HG03060 (cell line): ENCODE measurements at regions not wholly inside any gene's neighbourhood (a gene's known extent, or its start where the extent isn't known, plus 50 kb on each side); places are given as distances from the start of the nearest gene placed in this dataset.

Experiments used
- ATAC-seq: cut with Tn5 transposase; IDR thresholded peaks from one replicate; pipeline ENCODE4 v1.9.1; 2021; ENCODE audit warnings: low read depth, moderate number of reproducible peaks; ENCODE audit not compliant: unreplicated experiment

DNA sequence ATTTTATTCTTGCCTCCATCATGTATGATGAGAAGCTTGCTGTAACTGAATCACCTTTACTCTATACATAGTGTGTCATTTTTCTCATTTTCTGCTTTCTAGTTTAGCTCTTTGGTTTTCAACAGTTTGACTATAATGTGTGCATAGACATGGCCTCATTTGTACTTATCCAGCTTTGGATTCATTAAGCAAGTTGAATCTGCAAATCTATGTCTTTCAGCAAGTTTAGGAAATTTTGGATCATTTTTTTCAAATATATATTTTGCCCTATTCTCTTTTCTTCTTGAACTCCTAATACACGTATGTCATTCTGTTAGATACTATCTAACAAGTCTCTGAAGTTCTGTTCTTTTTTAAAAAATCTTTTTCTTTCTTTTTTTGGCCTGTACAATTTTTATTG is 57.8 kb downstream of the PRLHR start:
- ATAC-seq: no peak

DNA sequence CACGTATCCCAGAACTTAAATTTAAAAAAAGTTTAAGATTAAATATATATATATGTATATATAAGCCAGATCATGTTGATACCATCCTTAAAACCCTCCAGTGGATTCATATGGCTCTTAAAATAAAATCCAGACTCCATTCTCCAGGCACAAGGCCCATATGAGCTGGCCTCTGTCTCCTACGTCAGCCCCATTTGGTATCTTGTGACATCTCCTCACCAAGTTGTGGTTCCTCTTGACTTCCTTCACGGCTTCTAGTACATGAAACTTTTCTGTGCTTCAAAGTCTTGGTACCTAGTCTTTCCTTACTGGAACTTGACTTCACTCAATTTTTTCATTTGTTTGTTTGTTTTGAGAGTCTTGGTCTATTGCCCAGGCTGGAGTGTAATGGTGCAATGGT is 61.3 kb downstream of the PRLHR start:
- no peak for ATAC-seq

DNA sequence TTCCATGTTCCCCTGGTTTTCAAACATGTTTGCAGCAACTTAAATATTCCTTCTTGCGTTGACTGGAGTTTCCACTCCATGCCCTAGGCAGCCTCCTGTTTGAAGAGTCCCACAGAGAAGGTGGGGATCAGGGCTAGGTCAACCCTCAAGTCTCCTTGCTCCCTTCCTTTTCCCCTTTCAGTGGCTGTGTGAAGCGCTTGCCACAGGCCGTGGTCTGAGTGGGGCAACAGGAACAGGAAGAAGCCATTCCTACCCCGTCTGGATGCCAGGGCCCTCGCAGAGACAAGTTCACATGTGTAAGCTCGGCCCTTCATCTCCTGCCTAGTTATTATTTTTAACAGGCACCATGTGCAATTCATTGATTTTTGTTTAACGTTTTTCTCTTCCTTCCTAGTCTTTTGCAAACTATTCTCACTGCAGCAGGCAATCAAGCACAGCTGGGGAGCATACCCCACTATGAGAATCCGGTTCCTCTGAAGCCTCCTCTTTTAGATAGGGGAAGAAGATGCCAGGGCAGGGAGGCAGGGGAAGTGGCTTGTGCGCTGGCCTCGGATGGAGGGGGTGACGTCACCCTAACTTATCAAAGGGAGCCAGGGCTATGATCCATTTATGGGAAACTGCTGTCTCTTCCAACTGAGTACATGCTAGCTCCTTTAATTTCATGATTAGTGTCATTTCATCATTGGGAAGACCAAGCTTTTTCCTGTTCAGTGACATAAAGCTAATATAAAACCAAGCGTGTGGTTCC is 64.2 kb downstream of the PRLHR start:
- ATAC-seq: no peak

DNA sequence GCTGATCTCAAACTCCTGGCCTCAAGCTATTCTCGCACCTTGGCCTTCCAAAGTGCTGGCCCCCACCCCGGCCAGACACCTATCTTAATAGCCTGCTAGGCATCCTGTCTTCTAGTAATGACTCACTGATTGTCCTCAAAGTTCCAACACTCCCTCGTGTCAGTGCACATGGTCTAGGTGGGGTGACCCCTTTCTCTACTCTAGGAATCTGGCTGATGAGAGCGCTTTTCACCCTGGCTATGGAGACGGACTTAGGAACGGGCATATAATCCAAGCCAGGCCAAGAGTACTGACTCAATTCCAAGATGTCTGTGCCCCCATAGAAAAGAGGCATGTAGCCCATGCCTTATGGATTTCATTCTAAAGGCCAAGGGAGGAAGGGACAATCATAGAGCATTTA is 67.0 kb downstream of the PRLHR start:
- ATAC-seq: no peak

DNA sequence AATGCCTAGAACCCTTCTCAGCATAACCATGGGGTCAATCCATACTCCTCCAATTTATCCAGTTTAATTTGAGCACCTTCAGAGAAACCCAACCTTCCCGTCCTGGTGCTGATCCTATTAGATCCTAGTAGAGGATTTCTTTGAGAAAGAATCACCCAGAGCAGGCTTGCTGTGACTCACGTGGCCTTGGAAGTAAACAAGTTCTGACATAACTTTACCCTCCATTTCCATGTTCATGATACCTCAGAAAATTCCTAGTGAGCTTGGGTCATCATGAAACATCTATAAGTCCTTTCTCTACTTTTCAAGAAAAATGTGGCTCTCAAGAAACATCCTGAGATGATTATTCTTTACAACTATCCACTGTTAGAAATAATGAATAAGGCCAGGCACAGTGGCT is 71.7 kb downstream of the PRLHR start:
- no peak for ATAC-seq

DNA sequence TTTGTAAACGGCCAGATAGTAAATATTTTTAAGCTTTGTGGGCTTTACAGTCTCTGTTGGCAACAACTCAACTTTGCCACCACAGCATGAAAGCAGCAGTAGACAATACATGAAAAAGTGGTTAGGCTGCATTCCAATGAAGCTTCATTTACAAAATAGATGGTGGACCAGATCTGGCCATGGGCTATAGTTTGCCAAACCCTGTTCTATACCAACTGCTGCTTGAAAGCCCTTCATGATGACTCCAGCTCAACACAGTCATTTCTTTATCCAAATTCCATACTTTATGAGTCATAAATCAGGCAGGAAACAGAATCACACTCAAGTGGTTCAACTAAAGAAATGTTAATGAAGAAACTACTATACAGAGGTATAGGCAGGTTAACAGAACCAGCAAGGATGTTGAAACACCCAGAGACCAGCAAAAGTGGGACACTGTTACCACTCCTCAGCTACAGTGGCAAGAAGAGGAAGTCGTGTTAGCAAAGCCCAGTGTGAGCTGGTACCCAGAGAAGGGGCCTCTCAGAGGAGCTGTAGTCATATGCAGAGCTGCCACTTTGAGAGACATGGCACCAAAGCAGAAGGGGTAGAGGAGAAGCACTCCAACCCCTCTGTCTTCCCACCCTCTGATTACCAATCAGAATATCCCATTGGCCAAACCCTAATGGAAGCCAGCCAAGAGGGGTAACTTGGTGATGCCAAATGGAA is 72.5 kb downstream of the PRLHR start:
- ATAC-seq: no peak

DNA sequence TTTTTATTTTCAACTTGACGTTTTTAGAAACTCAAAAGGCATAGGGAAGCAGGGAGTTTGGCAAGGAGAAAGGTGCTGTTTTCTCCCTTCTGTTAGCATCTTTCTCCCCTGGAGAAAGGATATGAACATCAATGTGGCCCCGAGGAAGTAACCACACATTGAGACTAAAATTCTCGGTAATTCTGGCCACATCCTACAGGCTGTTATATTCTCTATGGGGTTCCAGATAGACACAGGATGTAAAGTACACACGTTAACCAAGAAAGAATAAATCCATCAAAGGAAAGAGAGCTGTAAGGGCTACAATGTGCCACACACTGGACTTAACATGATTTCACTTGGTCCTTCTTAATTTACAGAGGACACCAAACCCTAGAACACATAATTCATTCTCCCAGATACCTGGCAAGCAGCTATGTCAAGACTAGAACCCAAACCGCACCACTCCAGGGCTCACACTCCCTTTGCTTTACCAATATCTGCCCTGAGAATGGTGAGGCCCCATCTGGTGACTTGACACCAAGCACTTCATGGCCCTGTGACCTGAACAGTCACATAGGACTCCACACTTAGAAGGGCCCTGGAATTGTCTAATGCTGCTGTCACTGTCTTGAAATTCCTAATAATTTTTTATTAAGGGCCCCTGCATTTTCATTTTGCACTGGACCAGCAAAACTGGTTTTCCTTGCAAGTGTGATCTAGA is 73.9 kb downstream of the PRLHR start:
- no peak for ATAC-seq

DNA sequence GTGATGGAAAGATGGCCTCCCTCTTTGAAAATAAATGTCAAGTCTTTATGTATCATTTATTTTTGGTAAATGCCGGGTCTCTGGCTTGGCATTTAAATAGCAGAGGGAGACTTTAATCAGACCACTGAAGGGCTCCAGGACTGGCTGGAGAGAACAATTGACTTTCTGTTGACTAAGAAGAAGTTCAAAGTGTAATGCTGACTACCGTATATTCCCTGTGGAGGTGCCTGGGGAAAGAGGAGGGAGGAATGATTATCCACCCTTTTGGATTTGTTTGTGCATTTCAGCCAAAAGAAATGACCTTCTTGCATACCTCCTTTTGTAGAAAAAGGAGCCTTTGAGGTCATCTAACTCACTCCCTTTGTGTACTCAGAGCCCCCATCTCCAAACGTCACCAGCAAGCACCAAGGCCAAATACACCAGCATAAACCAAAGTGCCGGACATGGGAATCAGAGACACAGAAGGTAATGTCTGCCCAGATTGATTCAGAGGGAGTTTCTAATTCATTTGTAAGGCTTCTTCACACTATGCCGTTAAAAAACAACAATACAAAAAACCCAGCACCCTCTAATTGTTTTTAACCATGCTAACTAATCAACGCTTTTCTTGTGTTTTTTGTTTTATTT is 75.2 kb downstream of the PRLHR start:
- ATAC-seq: no peak

DNA sequence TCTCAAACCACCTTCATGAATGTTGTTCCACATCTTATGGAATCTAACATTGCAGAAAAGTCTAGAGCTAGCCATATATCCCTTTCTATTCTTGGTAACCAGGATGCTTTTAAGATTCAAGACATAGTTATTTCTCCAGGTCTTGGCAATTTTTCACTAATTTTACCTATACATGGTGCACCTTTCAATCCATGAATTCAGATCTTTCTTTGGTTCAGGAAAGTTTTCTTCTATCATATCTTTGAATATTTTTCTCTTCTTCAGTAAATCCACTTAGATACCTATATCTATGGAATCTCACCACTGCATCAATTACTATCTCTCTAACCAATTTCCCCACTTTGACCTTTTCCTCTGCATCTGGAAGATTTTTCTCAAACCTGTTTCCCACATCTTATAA is 77.4 kb downstream of the PRLHR start:
- no peak for ATAC-seq

DNA sequence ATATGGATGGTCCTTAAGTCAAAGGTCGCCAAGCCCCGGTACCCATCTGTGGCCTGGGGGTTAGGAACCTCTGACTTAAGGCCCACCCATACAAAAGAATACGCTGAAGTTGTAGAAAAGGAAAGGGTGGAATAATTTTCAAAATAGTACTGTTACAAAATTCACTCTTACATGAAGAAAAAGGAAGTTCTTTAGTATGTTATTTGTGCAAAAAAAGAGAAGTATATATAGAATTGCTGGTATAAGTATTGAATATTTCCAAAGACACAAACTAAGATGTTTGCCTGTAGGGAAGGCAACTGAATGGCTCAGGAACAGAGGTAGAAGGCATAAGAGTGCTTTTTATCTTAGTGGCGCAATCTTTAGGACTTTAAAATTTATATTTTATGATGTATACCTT is 78.7 kb downstream of the PRLHR start:
- ATAC-seq: no peak

DNA sequence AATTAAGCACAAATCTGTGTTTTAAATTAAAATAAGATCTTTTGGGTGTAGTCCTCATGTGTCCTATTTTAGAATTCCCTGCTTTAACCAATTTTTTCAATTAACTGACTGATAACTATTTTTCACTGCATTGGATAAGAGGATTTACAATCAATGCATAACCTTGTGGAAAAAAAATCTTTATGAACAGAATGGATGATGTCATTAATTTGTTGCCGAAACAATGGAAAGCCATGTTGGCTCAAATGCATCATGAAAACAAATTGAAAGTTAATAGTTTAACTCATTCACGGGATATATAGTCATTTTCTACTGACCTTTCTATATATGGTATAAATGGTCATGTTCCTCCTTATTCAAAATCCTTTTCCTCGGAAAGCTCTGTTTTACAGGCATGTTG is 82.3 kb downstream of the PRLHR start:
- ATAC-seq: no peak

DNA sequence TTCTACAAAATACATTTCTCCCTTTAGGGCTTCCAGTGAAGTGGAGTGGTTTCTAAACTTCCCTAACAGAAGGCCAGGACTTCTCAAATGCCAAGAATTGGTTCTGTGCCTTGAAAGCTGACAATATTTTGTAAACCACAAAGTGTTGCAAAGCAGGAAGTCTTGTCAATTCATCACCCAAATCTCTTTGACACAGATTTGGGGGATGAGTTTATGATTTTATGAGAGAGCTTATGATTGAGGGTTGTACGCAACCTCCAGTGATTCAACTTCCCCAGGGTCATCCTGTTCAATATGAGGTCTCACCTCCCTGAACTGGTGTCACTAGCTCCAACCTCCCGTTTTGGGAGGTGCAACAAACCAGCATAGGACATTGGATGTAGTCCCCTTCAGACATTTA is 83.7 kb downstream of the PRLHR start:
- no peak for ATAC-seq

DNA sequence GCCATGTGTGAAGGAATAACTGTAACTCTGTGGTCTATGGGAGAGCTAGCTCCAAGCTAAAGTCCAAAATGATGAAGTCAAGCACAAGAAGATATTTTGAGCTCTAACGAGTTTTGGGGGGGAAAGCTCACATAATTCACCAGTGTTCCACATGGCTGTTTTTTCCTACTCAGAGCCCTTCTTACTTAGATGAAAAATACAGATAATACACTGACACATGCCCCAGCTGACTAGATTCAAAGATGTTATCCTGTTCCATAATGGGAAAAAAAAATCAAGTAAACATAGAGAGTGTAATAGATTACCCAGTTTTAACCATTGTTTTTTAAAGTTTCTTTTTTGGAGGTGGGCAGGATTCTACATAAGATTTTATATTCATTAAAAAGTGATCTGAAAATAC is 86.6 kb downstream of the PRLHR start:
- no peak for ATAC-seq

DNA sequence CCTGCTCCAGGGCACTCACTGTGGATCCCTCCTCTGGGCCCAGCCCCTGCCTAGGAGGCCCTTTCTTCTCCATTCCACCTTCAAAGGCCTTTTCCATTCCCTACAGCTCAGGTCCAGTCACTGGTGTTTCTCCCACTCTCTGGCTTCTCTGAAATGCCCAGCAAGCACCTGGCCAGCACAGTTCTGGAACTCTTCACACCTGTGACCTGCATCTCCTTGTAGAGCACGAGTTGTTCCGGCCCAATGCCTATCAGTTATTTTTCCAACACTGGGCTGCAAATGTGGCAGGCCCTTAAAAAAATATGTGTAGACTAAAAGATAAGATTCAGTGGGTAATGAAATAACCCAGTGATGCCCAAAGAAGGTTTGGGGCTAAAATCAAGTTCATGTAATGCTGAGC is 87.1 kb downstream of the PRLHR start:
- ATAC-seq: no peak

DNA sequence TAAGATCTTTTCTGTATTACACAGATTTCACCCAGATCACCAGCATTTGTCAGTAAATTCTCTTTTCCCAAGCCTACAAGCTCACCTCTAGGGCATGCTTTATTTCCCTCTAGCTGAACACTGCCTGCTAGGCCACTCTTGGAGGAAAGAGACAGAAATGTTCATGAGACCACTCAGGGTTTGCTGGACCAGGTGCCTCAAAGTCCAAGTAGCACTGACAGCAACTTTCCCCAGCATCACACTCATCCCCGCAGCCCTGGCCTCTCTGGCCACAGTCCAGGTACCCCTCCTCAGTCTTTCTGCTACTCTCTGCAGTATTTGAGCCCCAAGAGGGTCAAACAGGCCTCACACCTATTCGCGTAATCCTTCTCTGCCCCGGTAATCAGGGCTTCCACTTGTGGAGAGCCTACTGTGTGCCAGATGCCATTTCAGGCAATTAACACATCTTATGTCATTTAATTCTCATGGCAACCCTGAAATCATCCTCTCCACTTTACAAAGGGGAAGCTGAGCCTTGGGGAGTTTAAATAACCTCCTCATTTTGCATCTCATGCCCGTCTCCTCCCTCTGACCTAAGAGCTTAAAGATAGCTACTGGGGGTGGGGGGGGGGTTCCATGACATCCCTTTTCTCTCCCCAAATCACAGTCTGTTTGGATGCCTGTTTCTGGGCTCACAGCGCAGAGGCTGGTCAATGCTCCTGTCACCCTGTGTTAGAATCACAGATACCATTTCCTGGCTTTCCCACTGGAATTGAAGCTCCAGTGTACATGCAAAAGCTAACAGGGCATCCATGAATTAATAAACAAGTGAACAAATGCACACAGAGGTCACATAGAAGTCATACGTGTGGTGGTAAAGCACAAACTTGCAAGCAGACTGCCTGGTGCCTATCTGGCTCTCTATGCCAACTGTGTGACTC is 88.5 kb downstream of the PRLHR start:
- no peak for ATAC-seq

DNA sequence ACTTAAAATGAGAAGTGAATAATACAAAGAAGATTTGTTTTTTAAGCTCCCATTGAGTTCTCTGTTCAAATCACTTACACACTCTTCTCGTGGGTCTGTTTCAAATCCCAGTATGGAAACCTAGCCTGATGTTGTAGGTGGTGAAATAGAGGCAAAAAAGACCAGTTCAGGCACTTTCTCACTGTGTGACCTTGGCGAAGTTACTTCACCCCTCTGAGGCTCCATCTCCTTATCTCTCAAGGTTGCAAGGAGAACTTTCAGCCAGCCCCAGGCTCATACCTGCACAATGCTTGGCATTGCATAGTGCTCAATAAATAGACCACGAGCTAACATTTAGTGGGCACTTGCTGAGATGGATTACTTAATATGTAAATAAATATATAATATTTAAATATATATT is 90.1 kb downstream of the PRLHR start:
- no peak for ATAC-seq

DNA sequence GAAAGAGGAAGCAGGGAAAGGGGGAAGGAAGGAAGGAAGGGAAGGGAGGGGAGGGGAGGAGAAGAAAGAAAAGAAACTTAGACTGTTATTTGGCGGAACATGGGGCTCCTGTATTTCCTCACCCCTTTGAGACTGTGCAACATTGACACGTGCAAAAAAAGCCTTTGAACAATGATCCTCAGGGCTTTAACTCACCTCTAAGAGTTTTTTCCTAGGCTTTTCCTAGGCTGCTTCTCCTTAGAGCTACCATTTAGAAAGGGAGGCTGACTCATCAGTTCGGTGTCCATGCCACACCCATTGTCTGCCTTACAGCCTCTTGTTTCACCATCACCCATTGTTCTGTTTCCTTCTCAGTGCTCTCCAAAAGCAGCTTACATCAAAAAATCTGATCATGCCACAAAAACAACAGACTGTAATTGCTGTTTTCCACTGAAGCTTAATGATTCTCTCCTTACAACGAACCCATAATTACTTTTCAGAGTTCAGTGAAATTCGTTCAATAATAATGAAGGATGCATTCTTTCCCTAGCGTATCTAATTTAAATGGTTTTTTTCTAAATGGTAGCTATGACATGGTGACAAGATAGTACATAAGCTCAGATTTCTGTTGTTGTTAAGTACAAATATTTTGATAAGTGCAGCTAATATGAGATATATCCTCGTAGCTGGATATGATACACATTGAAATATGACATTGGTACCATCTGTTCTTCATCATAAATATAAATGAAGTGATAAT is 90.8 kb downstream of the PRLHR start:
- ATAC-seq: no peak

DNA sequence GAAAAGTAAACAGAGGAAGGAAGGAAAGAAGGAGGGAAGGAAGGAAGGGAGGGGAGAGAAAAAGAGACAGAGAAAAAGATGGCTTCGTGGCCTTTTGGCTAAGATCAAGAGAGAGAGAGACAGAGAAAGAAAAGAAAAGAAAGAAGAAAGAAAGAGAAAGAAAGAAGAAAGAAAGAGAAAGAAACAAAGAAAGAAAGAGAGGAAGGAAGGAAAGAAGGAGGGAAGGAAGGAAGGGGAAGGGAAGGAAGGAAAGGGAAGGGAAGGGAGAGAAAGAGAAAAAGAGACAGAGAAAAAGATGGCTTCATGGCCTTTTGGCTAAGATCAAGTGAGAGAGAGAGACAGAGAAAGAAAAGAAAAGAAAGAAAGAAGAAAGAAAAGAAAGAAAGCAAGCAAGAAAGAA is 91.4 kb downstream of the PRLHR start:
- no peak for ATAC-seq

DNA sequence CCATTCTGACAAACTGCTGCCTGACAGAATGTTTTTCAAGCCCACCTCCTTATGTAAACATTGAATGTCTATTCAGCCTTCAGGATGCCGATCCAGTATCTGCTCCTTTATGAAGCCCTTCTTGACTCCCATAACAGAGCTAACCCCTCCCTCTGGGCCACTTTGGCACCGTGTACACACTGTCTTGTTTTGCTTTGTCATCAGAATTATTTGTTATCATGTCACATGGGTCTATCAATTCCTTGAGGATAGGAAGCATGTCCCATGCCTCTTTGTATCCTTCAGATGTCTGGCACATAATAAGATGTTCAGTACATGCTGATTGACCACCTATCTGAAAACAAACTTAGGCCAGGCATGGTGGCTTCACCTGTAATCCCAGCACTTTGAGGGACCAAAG is 92.3 kb downstream of the PRLHR start:
- ATAC-seq: no peak
